ENCODE measurements at regions not wholly inside any gene's neighbourhood (a gene's known extent, or its start where the extent isn't known, plus 50 kb on each side); places are given as distances from the start of the nearest gene placed in this dataset.

- TF ChIP-seq CTCF (IDR thresholded peaks at IDR 0.05) = no peak
- TF ChIP-seq EP300 (IDR thresholded peaks at IDR 0.05) = no peak
- TF ChIP-seq POLR2A (IDR thresholded peaks at IDR 0.05) = no peak
Observed at GRCh38 chr9:26325444-26325829, 567.2 kb downstream of the CAAP1 start.
